Calu3 (cell line): ENCODE measurements at regions not wholly inside any gene's neighbourhood (a gene's known extent, or its start where the extent isn't known, plus 50 kb on each side); places are given as distances from the start of the nearest gene placed in this dataset.
"Not testable (repeated sequence)": the region's sequence is repeated elsewhere in the genome, so short reads cannot be mapped to it uniquely, and the experiment has no call there.

Source experiments
- BruUV-seq: library from RNA; stranded (reverse); fragments of 400-500 nt; replicated peaks from 2 replicates; lab custom pipeline; 2021; lab: Mats Ljungman, UMichigan
- CTCF ChIA-PET: fragments of 300-600 bp; sonication (Branson Sonifier 250); formaldehyde crosslinking; loops from one replicate; lab custom pipeline; 2022; ENCODE audit warnings: antibody characterized with exemption; lab: Charles Lee
- DNase-seq: peaks from one replicate; pipeline ENCODE4 v3.0.0; 2022
- H3K27ac Mint-ChIP-seq: one replicate; pipeline ENCODE4 v1.8.0; 2022; ENCODE audit warnings: mixed read lengths; ENCODE audit not compliant: unreplicated experiment
- H3K27me3 Mint-ChIP-seq: one replicate; pipeline ENCODE4 v1.8.0; 2022; ENCODE audit warnings: mixed read lengths; ENCODE audit not compliant: unreplicated experiment
- H3K36me3 Mint-ChIP-seq: one replicate; pipeline ENCODE4 v1.8.0; 2022; ENCODE audit warnings: mild to moderate bottlenecking, moderate library complexity, mixed read lengths; ENCODE audit not compliant: insufficient read depth, unreplicated experiment
- H3K4me1 Mint-ChIP-seq: one replicate; pipeline ENCODE4 v1.8.0; 2022; ENCODE audit warnings: mild to moderate bottlenecking, low read depth, mixed read lengths; ENCODE audit not compliant: unreplicated experiment
- H3K4me3 Mint-ChIP-seq: one replicate; pipeline ENCODE4 v1.8.0; 2022; ENCODE audit warnings: mild to moderate bottlenecking, low read depth, moderate library complexity, mixed read lengths; ENCODE audit not compliant: unreplicated experiment
- H3K9me3 Mint-ChIP-seq: one replicate; pipeline ENCODE4 v1.8.0; 2022; ENCODE audit warnings: low read depth, mixed read lengths; ENCODE audit not compliant: unreplicated experiment
- CTCF ChIP-seq: fragments of 200-600 bp; IDR thresholded peaks from one replicate; pipeline ENCODE4 v1.8.0; 2022; ENCODE audit warnings: antibody characterized with exemption; ENCODE audit not compliant: unreplicated experiment
- intact Hi-C: fragments of 100-400 bp; cut with micrococcal nuclease; formaldehyde crosslinking; loops from one replicate; pipeline ENCODE4 v1.10.0; 2022; ENCODE audit not compliant: unreplicated experiment

DNA sequence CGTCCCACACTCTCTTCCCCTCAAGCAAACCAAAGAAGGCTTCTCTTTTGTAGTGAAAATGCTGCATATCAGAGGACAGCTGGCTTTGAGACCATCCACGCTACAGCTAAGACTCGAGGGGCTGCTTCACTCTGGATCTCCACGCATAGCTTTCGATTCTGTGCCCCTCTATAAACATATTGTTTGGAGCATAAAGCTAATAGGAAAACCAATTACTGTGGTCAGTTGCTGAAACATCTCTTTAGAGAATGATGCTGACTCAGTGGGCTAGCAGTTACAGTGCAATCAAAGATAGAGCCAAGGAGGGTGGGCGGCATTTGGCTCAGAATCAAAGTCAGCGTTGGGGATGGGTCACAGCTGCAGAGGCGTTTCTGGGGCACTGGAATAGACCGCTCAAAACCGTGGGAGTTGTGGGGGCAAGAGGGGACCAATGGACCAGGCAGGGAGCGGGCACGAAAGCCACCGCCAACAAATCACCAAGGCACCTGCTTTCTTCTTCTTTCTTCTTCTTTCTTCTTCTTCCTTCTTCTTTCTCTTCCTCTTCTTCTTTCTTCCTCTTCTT is 76.7 kb downstream of the RASL11A start:
- Mint-ChIP-seq H3K4me3 (no peak overlapping the region), H3K36me3 (no peaks in the 10 kb centered on the region), H3K27me3 (peaks cover 80% of the 10 kb centered on the region), H3K4me1 (no peaks in the 10 kb centered on the region), H3K27ac (no peak overlapping the region), H3K9me3 (no peaks in the 10 kb centered on the region)
- BruUV-seq = no TSS peak
- CTCF ChIA-PET = no interaction called here
- intact Hi-C loops = no loop called here
- TF ChIP-seq CTCF = no peak
- no peak for DNase-seq

- no TSS peak for BruUV-seq
- Mint-ChIP-seq H3K27me3 (peaks cover 69% of the 10 kb centered on the region), H3K9me3 (no peaks in the 10 kb centered on the region), H3K4me3 (no peak overlapping the region), H3K4me1 (peaks cover 8% of the 10 kb centered on the region), H3K36me3 (no peaks in the 10 kb centered on the region), H3K27ac (no peak overlapping the region)
- TF ChIP-seq CTCF = no peak
- CTCF ChIA-PET = interaction anchor here (0.6 kb wide), 1 partner anchor 75 kb away, joined by 6 read pairs; no protein-coding TSS in a partner anchor
- no peak for DNase-seq
- intact Hi-C loops = no loop called here
These were observed 76.0 kb upstream of the GTF3A start for GRCh38 chr13:27348461-27348860.

DNA sequence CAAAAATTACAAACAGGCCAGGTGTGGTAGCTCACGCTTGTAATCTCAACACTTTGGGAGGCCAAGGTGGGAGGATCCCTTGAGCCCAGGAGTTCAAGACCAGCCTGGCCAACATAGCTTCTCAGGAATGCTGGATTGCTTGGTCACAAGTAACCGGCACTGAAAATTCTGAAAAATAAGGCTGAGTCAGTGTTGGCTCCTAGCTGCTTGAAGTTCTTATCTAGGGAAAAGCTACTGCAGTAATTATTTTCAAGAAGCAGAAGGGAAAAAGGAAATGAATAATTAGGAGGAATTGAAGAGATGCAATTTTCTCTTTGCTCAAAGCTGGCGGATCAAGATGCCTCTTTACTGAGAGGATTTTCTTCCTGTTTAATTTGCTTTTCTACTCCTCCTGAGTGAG is 75.0 kb upstream of the GTF3A start:
- H3K27ac Mint-ChIP-seq = no peak overlapping the region
- peaks cover 59% of the 10 kb centered on the region for H3K27me3 Mint-ChIP-seq

DNA sequence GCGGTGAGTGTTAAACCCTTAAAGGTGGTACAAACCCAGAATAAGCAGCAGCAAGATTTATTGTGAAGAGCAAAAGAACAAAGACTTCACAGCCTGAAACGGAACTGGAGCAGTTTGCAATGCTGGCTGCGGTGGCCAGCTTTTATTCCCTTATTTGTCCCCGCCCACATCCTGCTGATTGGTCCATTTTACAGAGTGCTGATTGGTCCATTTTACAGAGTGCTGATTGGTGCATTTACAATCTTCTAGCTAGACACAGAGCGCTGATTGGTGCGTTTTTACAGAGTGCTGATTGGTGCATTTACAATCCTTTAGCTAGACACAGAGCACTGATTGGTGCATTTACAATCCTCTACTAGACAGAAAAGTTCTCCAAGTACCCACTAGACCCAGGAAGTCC is 73.6 kb upstream of the GTF3A start:
- DNase-seq, H3K9me3 Mint-ChIP-seq, BruUV-seq, H3K4me1 Mint-ChIP-seq, H3K27ac Mint-ChIP-seq, CTCF ChIA-PET, intact Hi-C loops, H3K36me3 Mint-ChIP-seq, H3K4me3 Mint-ChIP-seq: not testable (repeated sequence)
- peaks cover 45% of the 10 kb centered on the region for H3K27me3 Mint-ChIP-seq

More for the DNA sequence above, 75.0 kb upstream of the GTF3A start:
- H3K4me1 Mint-ChIP-seq = peaks cover 8% of the 10 kb centered on the region
- CTCF ChIA-PET = interaction anchor here (0.6 kb wide), 1 partner anchor 14 kb away, joined by 3 read pairs; no protein-coding TSS in a partner anchor
- no TSS peak for BruUV-seq
- H3K36me3 Mint-ChIP-seq = no peaks in the 10 kb centered on the region
- TF ChIP-seq CTCF = no peak
- intact Hi-C loops = no loop called here
- no peak for DNase-seq
- no peaks in the 10 kb centered on the region for H3K9me3 Mint-ChIP-seq
- no peak overlapping the region for H3K4me3 Mint-ChIP-seq

DNA sequence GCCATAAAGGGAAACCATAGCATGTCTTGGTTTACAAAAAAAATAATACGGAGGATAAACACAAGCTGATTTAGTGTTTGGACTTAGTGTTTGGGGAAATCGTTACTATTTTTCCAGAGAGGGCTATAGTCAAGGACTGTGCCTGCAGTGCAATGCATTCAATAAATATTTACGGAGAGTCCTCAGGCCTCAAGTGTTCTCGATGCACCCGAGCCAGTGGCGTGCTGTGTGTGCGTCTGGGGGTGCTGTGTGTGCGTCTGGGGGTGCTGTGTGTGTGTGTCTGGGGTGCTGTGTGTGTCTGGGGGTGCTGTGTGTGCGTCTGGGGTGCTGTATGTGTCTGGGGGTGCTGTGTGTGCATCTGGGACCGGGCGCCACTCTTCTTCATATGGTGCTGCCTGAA is 71.7 kb upstream of the GTF3A start:
- Mint-ChIP-seq H3K4me1 (peaks cover 8% of the 10 kb centered on the region), H3K4me3 (no peak overlapping the region), H3K36me3 (no peaks in the 10 kb centered on the region), H3K9me3 (no peaks in the 10 kb centered on the region), H3K27me3 (peaks cover 33% of the 10 kb centered on the region), H3K27ac (no peak overlapping the region)
- intact Hi-C loops = no loop called here
- no TSS peak for BruUV-seq
- no peak for DNase-seq
- CTCF ChIA-PET = interaction anchor here (1.0 kb wide), 1 partner anchor 82 kb away, joined by 3 read pairs; the partner anchor contains the start of gene RASL11A
- no peak for TF ChIP-seq CTCF
